Body of pancreas (tissue), 4 donors: ENCODE measurements at regions not wholly inside any gene's neighbourhood (a gene's known extent, or its start where the extent isn't known, plus 50 kb on each side); places are given as distances from the start of the nearest gene placed in this dataset.

ENCODE experiments used
- CTCF ChIP-seq, 7 experiments: fragments of 450-650 bp in 4 of 7; fragments of 200-600 bp in 3 of 7; sonication (generic) in 3 of 7; IDR thresholded peaks; one replicate each; pipeline ENCODE4 v1.5.1; 2016 to 2019; ENCODE audit warnings: antibody characterized with exemption in 7 of 7
- POLR2A ChIP-seq, 3 donors: fragments of 450-650 bp; IDR thresholded peaks; one replicate each; pipeline ENCODE4 v1.6.1; 2016; ENCODE audit warnings: antibody characterized with exemption in 3 of 3, mild to moderate bottlenecking in 2 of 3

- TF ChIP-seq CTCF (IDR thresholded peaks at IDR 0.05) (no peak), POLR2A (IDR thresholded peaks at IDR 0.05) (no peak)
Measured at GRCh38 chr3:154872074-154872473, 208.0 kb upstream of the MME start.
